Panc1 (cell line): ENCODE measurements at regions not wholly inside any gene's neighbourhood (a gene's known extent, or its start where the extent isn't known, plus 50 kb on each side); places are given as distances from the start of the nearest gene placed in this dataset.

Source experiments
- POLR2AphosphoS5 ChIP-seq: IDR thresholded peaks from 2 replicates; pipeline ENCODE4 v1.6.1; 2012; ENCODE audit warnings: mild to moderate bottlenecking, low read depth, low read length, moderate library complexity
- TCF7L2 ChIP-seq: IDR thresholded peaks from 2 replicates; pipeline ENCODE4 v1.6.1; 2011; ENCODE audit warnings: mild to moderate bottlenecking, low read depth, low read length, inconsistent platforms
- TF ChIP-seq, protein P1 (sequence below): fragments of 450-650 bp; IDR thresholded peaks from 2 replicates; pipeline ENCODE4 v1.5.1; 2017; ENCODE audit warnings: mild to moderate bottlenecking

DNA sequence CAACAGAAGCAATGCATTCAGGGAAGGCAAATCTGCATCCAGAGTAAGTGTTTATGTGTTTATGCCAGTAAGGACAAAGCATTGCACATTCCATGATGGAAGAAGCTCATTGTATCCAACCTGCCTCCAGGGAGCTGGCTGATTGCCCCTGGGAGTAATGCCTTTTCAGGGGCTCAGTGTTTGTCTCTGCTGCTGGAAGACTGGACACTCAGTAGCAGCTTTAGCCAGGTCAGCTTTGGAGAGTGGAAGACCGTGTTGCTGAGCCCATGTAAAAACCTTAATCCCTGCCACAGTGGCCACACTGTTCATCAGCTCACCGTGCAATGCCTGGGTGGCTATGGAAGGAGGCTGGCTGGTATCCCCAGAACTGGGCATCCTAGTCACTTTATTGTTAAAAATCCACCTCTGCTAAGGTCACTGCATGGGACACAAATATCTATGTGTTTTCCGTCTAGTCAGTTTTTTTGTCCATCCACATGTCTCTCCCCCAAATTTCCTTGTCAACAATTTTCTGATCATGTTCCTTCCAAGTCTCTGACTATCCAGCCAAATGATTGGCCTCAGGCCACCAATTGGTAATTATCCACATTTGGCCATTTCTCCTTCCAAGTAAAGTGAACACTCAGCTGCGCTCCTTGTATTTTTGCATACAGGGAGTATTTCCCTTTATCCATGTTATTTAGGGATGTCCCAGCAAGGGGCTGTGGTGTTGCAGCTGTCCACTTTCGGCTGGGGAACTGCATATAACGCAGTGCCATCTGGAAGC lies 2044.5 kb upstream of the AGA start:
- TF ChIP-seq, protein P1, sequence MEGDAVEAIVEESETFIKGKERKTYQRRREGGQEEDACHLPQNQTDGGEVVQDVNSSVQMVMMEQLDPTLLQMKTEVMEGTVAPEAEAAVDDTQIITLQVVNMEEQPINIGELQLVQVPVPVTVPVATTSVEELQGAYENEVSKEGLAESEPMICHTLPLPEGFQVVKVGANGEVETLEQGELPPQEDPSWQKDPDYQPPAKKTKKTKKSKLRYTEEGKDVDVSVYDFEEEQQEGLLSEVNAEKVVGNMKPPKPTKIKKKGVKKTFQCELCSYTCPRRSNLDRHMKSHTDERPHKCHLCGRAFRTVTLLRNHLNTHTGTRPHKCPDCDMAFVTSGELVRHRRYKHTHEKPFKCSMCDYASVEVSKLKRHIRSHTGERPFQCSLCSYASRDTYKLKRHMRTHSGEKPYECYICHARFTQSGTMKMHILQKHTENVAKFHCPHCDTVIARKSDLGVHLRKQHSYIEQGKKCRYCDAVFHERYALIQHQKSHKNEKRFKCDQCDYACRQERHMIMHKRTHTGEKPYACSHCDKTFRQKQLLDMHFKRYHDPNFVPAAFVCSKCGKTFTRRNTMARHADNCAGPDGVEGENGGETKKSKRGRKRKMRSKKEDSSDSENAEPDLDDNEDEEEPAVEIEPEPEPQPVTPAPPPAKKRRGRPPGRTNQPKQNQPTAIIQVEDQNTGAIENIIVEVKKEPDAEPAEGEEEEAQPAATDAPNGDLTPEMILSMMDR: no peak
- TF ChIP-seq POLR2AphosphoS5: no peak
- no peak for TF ChIP-seq TCF7L2
